ENCODE measurements at regions not wholly inside any gene's neighbourhood (a gene's known extent, or its start where the extent isn't known, plus 50 kb on each side); places are given as distances from the start of the nearest gene placed in this dataset.

GRCh38 chr17:14670861-14671260, 370.0 kb downstream of the HS3ST3B1 start:
- no peaks in the 10 kb centered on the region for H3K36me3 ChIP-seq
- H3K4me3 ChIP-seq = no peak overlapping the region
- no peak for TF ChIP-seq POLR2A (IDR thresholded peaks at IDR 0.05)
- TF ChIP-seq, protein P1, sequence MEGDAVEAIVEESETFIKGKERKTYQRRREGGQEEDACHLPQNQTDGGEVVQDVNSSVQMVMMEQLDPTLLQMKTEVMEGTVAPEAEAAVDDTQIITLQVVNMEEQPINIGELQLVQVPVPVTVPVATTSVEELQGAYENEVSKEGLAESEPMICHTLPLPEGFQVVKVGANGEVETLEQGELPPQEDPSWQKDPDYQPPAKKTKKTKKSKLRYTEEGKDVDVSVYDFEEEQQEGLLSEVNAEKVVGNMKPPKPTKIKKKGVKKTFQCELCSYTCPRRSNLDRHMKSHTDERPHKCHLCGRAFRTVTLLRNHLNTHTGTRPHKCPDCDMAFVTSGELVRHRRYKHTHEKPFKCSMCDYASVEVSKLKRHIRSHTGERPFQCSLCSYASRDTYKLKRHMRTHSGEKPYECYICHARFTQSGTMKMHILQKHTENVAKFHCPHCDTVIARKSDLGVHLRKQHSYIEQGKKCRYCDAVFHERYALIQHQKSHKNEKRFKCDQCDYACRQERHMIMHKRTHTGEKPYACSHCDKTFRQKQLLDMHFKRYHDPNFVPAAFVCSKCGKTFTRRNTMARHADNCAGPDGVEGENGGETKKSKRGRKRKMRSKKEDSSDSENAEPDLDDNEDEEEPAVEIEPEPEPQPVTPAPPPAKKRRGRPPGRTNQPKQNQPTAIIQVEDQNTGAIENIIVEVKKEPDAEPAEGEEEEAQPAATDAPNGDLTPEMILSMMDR (IDR thresholded peaks at IDR 0.05) = no peak
- no peak for DNase-seq
- no peaks in the 10 kb centered on the region for H3K9me3 ChIP-seq
- H3K27me3 ChIP-seq = no peaks in the 10 kb centered on the region
- H3K27ac ChIP-seq = no peak overlapping the region
- no peaks in the 10 kb centered on the region for H3K4me1 ChIP-seq
- intact Hi-C loops (cut with DNase I; ENCODE audit: low total_unique reads) = no loop called here

DNA sequence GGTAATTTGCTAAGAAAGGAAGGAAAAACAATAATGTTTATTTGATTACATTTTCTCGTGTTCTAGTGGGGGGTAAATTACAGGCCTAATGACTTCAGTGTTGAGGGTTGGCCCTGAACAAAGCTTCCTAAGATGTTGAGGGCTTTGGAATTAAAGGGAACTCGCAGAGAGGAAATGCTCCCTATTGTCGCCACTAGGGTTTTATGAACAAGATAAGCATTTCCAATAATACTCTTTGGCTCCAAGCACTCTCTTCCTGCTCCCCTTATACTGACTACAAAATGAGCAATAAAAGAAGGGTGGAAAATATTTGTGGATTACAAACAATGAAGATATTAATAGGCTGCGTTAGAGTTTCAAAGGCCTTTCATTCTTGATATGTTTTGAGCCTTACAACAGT, 363.6 kb downstream of the HS3ST3B1 start:
- Histone ChIP-seq H3K9me3 (no peaks in the 10 kb centered on the region), H3K4me1 (no peaks in the 10 kb centered on the region), H3K27ac (no peak overlapping the region), H3K27me3 (no peaks in the 10 kb centered on the region), H3K36me3 (no peaks in the 10 kb centered on the region), H3K4me3 (no peak overlapping the region)
- TF ChIP-seq, protein P1 (IDR thresholded peaks at IDR 0.05) = no peak
- no peak for TF ChIP-seq POLR2A (IDR thresholded peaks at IDR 0.05)
- no peak for DNase-seq
- intact Hi-C loops (cut with DNase I; ENCODE audit: low total_unique reads) = no loop called here

GRCh38 chr17:14641117-14641516, 340.2 kb downstream of the HS3ST3B1 start:
- Histone ChIP-seq H3K27ac (no peak overlapping the region), H3K4me1 (no peaks in the 10 kb centered on the region), H3K27me3 (no peaks in the 10 kb centered on the region), H3K36me3 (no peaks in the 10 kb centered on the region), H3K9me3 (no peaks in the 10 kb centered on the region), H3K4me3 (no peak overlapping the region)
- TF ChIP-seq, protein P1 (IDR thresholded peaks at IDR 0.05) = no peak
- no peak for TF ChIP-seq POLR2A (IDR thresholded peaks at IDR 0.05)
- DNase-seq = no peak
- intact Hi-C loops (cut with DNase I; ENCODE audit: low total_unique reads) = no loop called here

DNA sequence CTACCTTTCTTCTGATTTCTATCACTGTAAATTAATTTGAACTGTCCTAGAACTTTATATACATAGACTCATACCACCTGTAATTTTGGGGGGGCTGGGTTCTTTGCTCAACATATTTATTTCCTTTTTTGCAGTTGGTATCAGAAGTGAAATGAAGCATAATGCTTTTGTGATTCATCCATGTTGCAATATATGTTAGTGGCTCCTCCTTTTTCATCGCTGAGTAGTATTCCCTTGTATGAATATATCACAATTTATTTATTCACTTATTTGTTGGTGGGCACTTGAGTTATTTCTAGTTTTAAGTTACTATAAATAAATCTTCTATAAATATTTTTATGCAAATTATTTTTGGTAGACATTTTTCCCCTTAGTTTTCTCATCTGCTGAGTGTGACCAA, 336.4 kb downstream of the HS3ST3B1 start:
- Histone ChIP-seq H3K9me3 (no peaks in the 10 kb centered on the region), H3K4me3 (no peak overlapping the region), H3K27ac (no peak overlapping the region), H3K27me3 (no peaks in the 10 kb centered on the region), H3K36me3 (no peaks in the 10 kb centered on the region), H3K4me1 (no peaks in the 10 kb centered on the region)
- intact Hi-C loops (cut with DNase I; ENCODE audit: low total_unique reads) = no loop called here
- TF ChIP-seq, protein P1 (IDR thresholded peaks at IDR 0.05) = no peak
- TF ChIP-seq POLR2A (IDR thresholded peaks at IDR 0.05) = no peak
- no peak for DNase-seq

DNA sequence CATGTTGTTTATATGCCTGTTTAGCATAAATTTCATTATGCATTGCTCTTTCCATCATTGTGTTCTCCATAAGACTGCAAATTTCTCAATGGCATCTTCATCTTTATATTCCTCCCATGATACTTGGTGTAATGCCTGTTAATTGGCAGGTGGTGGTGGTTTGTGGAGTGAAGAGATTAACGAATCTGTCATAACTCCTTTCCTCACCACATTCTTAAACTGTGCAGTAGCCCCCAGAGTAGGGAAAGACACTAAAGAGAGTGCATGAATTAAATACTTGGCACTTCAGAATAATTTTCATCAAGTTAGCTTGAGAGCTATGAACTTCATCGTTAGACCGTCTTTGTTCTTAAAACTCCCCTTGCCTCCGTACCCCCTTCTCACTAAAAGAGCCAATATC, 329.7 kb downstream of the HS3ST3B1 start:
- H3K36me3 ChIP-seq = no peaks in the 10 kb centered on the region
- intact Hi-C loops (cut with DNase I; ENCODE audit: low total_unique reads) = no loop called here
- H3K4me1 ChIP-seq = no peaks in the 10 kb centered on the region
- no peak for DNase-seq
- no peaks in the 10 kb centered on the region for H3K27me3 ChIP-seq
- no peaks in the 10 kb centered on the region for H3K9me3 ChIP-seq
- no peak overlapping the region for H3K4me3 ChIP-seq
- no peak overlapping the region for H3K27ac ChIP-seq
- no peak for TF ChIP-seq POLR2A (IDR thresholded peaks at IDR 0.05)
- TF ChIP-seq, protein P1 (IDR thresholded peaks at IDR 0.05) = no peak

All from uterus (tissue), 3 donors.